Activated naive CD4-positive, alpha-beta T cell treated with anti-CD3 and anti-CD28 coated beads, Interleukin-2, amount 50 U/mL, for 24 hours (primary cell): ENCODE measurements at regions not wholly inside any gene's neighbourhood (a gene's known extent, or its start where the extent isn't known, plus 50 kb on each side); places are given as distances from the start of the nearest gene placed in this dataset.
"Not testable (repeated sequence)": the region's sequence is repeated elsewhere in the genome, so short reads cannot be mapped to it uniquely, and the experiment has no call there.

Experiments
- H3K27ac Mint-ChIP-seq: one replicate; pipeline ENCODE4 v1.8.0; 2021; ENCODE audit warnings: mild to moderate bottlenecking, mixed read lengths
- H3K27me3 Mint-ChIP-seq: one replicate; pipeline ENCODE4 v1.8.0; 2021; ENCODE audit warnings: mixed read lengths
- H3K36me3 Mint-ChIP-seq: one replicate; pipeline ENCODE4 v1.8.0; 2021; ENCODE audit warnings: mixed read lengths
- H3K4me1 Mint-ChIP-seq: one replicate; pipeline ENCODE4 v1.8.0; 2021; ENCODE audit warnings: mixed read lengths
- H3K4me3 Mint-ChIP-seq: one replicate; pipeline ENCODE4 v1.8.0; 2021; ENCODE audit warnings: mild to moderate bottlenecking, mixed read lengths
- H3K9me3 Mint-ChIP-seq: one replicate; pipeline ENCODE4 v1.8.0; 2021; ENCODE audit warnings: mixed read lengths

DNA sequence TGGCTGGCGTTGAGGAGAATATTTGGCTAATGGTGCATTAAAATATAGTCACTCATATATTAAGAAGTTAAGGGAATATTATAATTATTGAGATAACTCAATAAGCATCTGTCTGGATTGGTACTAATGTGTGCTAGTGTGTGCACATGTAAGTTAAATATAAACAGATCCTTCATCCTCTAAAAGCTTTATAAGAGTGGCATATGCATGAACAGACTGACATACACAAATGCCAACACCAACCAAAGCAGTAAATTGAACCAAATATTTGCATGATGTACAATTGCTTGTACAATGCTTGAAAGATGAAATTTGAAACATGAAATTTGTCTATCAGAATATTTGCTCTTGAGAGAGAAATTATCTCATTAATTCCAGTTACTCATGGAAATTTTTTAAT is 344.9 kb downstream of the ADGRL2 start:
- Mint-ChIP-seq H3K9me3 (peaks cover 8% of the 10 kb centered on the region), H3K4me1 (no peaks in the 10 kb centered on the region), H3K36me3 (no peaks in the 10 kb centered on the region), H3K27ac (no peak overlapping the region), H3K27me3 (peaks cover 2% of the 10 kb centered on the region), H3K4me3 (no peak overlapping the region)

DNA sequence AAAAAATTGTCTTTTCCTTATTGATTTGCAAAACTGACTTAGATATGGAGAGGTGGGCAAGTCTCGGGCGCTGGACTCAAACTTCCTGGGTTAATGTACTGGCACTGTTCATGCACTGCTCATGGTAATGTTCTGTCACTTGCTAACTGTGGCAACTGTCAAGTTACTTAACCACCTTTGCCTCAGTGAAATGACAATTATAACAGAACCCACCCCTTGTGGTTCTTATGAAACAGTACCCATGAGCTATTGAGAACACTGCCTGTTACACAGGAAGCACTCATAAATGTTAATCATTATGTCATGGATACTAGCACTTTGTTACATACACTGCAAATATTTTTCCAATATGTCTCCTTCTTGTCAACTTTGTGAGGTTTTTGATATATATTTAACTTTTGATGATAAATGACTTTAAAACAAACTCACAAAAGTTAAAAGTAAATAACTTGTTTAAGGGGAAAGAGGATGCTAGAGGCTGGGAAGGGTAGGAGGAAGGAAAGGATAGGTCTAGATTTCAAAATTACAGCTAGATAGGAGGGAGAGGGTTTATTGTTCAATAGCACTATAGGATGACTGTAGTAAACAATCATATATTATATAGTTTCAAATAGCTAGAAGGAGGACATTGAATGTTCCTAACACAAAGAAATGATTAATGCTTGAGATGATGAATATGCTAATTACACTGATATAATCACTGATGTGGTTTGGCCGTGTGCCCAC is 342.5 kb downstream of the ADGRL2 start:
- H3K4me3 Mint-ChIP-seq = no peak overlapping the region
- peaks cover 8% of the 10 kb centered on the region for H3K9me3 Mint-ChIP-seq
- H3K27me3 Mint-ChIP-seq = peaks cover 2% of the 10 kb centered on the region
- no peaks in the 10 kb centered on the region for H3K4me1 Mint-ChIP-seq
- H3K27ac Mint-ChIP-seq = no peak overlapping the region
- H3K36me3 Mint-ChIP-seq = no peaks in the 10 kb centered on the region

DNA sequence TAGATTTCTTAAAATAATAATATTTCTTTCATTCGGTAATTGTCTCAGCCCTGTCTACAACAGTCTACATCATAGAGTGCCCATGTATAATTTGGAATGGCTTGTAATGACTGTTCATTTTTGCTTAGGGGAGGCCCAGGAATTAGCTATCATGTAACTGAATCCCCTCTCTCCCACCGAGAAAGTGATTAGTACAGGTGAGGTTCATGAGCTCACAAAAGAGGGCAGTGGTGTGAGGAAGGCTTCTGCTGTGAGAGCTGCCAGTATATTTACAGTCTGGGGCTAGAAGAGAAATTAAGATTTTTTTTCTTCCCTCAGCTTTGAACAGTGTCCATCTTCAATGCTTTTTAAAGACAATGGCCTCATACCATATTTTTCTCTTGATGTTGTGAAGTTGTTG is 340.7 kb downstream of the ADGRL2 start:
- Mint-ChIP-seq H3K36me3 (no peaks in the 10 kb centered on the region), H3K27me3 (peaks cover 2% of the 10 kb centered on the region), H3K4me1 (no peaks in the 10 kb centered on the region), H3K4me3 (no peak overlapping the region), H3K27ac (no peak overlapping the region), H3K9me3 (peaks cover 8% of the 10 kb centered on the region)

DNA sequence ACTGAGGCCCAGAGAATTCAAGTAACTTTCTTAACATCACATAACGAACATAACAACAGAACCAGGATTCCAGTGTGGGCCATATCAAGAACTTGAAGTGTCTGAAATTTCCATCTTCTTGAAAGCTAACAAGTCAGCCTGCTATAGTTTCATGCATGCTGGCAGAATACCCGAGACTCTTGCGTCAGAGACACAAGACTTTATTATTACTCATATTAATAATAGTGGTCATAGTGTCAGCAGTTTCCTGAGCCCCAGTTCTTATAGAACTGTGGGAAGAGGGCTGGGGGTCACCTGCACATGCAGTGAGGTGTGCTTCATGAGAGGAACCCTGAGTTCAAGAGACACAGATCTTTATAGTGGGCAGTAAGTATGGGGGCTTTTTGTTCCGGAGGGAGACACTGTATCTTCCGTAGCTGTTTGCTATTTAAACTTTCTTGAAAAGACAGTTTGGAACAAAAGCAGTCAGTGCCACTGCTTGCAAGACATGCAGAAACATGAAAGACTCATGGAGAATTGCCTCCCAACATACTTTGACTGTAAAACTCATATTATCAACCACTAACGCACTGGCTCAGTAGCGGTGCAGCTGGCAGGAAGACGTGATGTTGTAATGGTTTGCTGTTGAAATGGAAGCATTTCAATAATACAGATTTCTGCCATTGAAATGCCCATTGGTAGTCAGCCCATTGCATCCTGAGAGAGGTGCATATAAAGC is 339.2 kb downstream of the ADGRL2 start:
- Mint-ChIP-seq H3K36me3 (no peaks in the 10 kb centered on the region), H3K9me3 (peaks cover 8% of the 10 kb centered on the region), H3K4me1 (no peaks in the 10 kb centered on the region), H3K27me3 (peaks cover 2% of the 10 kb centered on the region), H3K27ac (no peak overlapping the region), H3K4me3 (no peak overlapping the region)

DNA sequence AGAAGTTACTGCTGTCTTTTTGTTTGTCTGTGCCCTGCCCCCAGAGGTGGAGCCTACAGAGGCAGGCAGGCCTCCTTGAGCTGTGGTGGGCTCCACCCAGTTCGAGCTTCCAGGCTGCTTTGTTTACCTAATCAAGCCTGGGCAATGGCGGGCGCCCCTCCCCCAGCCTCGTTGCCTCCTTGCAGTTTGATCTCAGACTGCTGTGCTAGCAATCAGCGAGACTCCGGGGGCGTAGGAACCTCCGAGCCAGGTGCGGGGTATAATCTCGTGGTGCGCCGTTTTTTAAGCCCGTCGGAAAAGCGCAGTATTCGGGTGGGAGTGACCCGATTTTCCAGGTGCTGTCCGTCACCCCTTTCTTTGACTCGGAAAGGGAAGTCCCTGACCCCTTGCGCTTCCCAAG is 335.6 kb downstream of the ADGRL2 start:
- not testable (repeated sequence) for H3K9me3 Mint-ChIP-seq, H3K36me3 Mint-ChIP-seq, H3K27ac Mint-ChIP-seq, H3K27me3 Mint-ChIP-seq, H3K4me1 Mint-ChIP-seq, H3K4me3 Mint-ChIP-seq

DNA sequence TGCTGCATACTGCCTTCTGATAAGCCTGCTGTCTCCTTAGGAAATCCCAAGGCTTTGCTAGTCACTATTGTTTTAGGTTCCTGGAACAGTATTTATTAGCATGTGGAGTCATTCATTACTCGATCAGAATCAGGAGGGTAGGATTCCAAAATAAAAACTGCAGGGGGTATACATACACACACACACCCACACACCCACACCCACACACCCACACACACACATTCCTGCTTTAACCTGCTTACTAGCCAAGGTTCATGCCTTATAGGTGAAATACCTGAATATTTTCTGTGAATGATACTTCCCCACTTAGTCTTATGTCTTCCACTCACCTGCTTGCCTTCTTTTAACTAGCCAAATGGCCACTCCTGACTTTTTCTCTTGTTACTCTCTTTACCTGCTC is 325.1 kb downstream of the ADGRL2 start:
- Mint-ChIP-seq H3K4me1 (no peaks in the 10 kb centered on the region), H3K27me3 (no peaks in the 10 kb centered on the region), H3K4me3 (no peak overlapping the region), H3K9me3 (no peaks in the 10 kb centered on the region), H3K36me3 (no peaks in the 10 kb centered on the region), H3K27ac (no peak overlapping the region)

DNA sequence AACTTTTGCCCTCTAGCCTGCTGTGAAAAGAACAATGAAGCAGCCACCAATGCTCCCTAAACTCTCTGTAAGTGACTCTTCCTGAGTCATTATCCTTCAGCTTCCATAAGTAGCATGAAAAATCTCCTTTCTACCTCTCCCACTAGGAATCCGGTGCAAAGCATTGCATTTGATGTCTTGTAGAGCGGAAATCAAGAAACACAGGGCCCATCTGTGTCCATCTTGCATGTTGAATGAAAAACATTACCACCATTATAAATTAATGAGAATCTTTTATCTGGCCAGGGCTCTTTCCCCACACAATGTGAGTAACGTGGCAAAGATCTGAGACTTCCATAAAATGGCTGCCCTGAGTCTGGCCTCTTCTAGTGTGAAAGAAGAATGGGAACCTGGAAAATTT is 324.4 kb downstream of the ADGRL2 start:
- Mint-ChIP-seq H3K27me3 (no peaks in the 10 kb centered on the region), H3K9me3 (no peaks in the 10 kb centered on the region), H3K36me3 (no peaks in the 10 kb centered on the region), H3K4me1 (no peaks in the 10 kb centered on the region), H3K4me3 (no peak overlapping the region), H3K27ac (no peak overlapping the region)

DNA sequence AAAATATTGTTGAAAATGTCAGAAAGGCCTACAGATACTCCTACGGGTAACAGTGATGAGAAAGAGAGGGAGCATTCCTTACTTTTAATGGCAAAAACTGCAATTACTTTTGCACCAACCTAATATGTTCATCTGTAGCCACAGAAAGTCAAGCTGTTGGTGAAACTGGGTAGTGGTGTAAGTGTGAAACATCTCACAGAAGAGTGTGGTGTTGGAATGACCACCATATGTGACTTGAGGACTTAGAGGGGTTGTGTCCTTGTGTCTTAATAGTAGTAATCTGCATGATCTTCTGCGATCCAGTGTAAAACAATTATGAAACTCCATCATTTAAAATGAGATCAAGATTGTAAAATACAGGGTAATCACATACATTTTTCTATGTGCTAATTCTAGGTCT is 320.7 kb downstream of the ADGRL2 start:
- H3K4me1 Mint-ChIP-seq = no peaks in the 10 kb centered on the region
- no peaks in the 10 kb centered on the region for H3K9me3 Mint-ChIP-seq
- no peak overlapping the region for H3K4me3 Mint-ChIP-seq
- H3K27ac Mint-ChIP-seq = no peak overlapping the region
- no peaks in the 10 kb centered on the region for H3K27me3 Mint-ChIP-seq
- no peaks in the 10 kb centered on the region for H3K36me3 Mint-ChIP-seq

DNA sequence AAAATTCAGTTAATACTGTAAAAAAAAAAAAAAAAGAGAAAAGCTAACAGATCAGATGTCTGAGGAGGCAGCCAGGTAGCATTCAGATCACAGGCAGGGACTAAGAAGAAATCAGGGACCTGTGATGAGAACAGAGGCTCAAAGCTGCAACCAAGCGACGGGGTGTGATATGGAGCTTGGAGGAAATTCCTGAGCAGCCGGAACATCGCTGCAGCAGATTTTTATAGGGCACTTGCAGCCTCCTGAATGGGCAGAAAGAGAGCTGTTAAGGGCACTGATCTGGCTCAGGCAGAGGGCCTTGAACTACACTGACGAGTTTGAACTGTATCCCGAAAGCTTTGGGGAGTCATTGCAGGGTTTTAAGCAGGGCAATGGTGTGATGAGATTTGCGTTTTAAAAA is 315.4 kb downstream of the ADGRL2 start:
- Mint-ChIP-seq H3K27ac (no peak overlapping the region), H3K9me3 (no peaks in the 10 kb centered on the region), H3K36me3 (no peaks in the 10 kb centered on the region), H3K4me3 (no peak overlapping the region), H3K4me1 (no peaks in the 10 kb centered on the region), H3K27me3 (no peaks in the 10 kb centered on the region)

DNA sequence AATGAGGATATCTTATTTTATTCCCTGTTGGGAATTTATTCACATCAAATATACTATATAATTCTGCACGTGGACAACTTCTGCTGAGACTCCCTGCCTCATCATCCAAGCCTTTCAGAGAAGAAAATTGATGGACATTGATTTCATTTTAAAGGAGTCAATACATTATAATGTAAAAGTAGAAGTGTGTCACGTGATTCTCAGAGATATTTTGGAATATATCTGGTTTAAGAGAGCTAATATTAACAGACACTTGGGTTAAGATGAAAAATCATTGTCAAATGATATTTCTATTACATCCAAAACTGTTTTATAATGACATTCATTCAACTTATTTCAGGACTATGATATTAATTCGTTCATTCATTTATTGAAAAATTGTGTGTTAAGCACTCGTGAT is 314.2 kb downstream of the ADGRL2 start:
- Mint-ChIP-seq H3K36me3 (no peaks in the 10 kb centered on the region), H3K27me3 (no peaks in the 10 kb centered on the region), H3K27ac (no peak overlapping the region), H3K4me3 (no peak overlapping the region), H3K9me3 (no peaks in the 10 kb centered on the region), H3K4me1 (no peaks in the 10 kb centered on the region)

DNA sequence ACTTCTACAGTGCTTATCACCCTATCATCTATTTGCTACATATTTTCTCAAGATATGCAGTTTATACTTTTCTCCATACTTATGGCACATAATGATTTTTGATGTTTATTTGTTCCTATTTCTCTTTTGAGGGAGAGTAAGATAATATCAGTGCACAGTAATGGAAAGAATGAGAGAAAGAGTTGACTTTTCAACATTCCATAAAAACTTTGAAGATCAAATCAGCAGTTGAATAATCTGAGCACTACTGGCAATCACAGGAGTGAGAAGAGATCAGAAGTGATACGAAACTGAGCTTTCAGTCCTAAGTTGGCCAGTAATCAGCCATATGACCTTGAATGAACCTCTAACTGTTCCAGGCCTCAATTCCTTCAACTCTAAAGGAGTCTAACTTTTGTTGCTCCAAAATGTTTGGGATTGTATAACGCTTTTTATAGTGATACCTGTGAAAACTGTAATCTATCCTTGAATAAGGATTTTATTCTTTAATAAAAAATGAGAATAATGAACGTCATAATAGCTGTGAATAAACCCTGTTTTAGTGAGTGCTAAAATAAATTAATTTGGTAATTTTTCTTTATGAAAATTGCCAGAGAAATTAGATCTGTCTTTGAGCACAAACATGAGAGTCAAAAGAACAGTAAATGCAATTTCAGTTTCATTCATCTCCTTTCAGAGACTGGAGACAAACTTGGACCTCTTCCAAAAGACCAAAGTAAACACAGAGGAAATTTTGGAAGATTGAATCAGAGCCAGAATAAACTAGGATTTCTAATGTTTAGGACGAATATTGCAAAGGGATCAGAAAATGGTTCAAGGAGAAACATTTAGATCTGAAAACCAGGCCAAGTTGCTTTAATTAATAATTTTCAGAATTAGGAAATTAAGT is 309.9 kb downstream of the ADGRL2 start:
- H3K4me1 Mint-ChIP-seq = no peaks in the 10 kb centered on the region
- H3K27ac Mint-ChIP-seq = no peak overlapping the region
- no peak overlapping the region for H3K4me3 Mint-ChIP-seq
- H3K27me3 Mint-ChIP-seq = no peaks in the 10 kb centered on the region
- no peaks in the 10 kb centered on the region for H3K36me3 Mint-ChIP-seq
- no peaks in the 10 kb centered on the region for H3K9me3 Mint-ChIP-seq

DNA sequence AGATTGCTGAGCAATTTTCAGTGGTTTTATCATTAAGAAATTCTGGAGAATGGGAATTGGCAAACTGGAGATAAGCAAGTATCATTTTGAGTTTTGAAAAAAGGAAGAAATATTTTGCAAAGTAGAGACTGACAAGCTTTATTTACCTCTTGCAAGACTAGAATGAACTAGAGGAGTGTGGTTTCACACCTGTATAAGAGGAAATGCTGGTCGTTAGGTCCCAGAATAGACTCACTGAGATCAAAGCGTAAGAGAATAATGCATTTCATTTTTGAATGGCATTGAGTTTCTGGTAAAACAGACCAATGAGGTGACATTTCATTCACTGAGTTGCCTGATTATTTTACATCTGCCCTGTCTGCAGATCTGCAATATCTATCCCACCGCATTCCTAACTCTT is 308.1 kb downstream of the ADGRL2 start:
- no peaks in the 10 kb centered on the region for H3K27me3 Mint-ChIP-seq
- H3K27ac Mint-ChIP-seq = no peak overlapping the region
- no peaks in the 10 kb centered on the region for H3K36me3 Mint-ChIP-seq
- no peaks in the 10 kb centered on the region for H3K4me1 Mint-ChIP-seq
- no peaks in the 10 kb centered on the region for H3K9me3 Mint-ChIP-seq
- H3K4me3 Mint-ChIP-seq = no peak overlapping the region

DNA sequence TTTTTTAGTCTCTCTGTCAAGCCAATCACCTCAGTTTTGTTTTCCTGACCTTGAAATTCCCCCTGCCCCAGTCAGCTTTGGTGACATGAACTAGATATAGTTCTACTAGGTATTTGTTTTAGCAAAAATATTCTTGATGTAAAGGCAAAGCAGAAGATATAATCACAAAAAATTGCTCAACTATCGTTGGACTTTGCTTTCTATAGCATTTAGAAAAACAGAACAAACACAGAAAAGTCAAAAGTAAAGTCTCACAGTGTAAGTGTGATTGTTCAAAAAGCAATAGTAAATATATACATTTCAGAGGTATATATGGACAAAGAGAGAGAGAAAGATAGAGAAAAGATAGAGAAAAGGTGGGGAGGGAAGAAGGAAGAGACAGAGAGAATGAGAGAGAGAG is 305.9 kb downstream of the ADGRL2 start:
- H3K4me3 Mint-ChIP-seq = no peak overlapping the region
- H3K36me3 Mint-ChIP-seq = no peaks in the 10 kb centered on the region
- no peaks in the 10 kb centered on the region for H3K4me1 Mint-ChIP-seq
- no peak overlapping the region for H3K27ac Mint-ChIP-seq
- no peaks in the 10 kb centered on the region for H3K9me3 Mint-ChIP-seq
- H3K27me3 Mint-ChIP-seq = no peaks in the 10 kb centered on the region

DNA sequence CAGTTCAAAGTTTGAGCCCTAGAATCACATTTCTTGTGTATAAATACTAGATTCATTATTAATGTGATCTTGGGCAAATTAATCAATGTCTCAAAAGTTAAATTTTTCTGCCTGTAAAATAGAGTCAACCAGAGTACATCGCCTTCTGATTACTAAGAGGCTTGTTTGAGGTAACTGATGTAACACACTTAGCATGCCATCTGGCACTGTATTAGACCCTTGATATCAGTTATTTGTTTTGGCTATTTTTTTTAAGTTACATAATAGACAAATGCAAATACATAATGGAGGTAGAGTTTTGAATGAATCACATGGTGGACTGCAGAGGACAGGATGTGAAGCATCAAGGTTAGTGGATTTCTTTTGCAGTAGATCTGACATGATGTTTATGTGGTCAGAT is 298.4 kb downstream of the ADGRL2 start:
- Mint-ChIP-seq H3K27ac (no peak overlapping the region), H3K4me3 (no peak overlapping the region), H3K4me1 (no peaks in the 10 kb centered on the region), H3K27me3 (no peaks in the 10 kb centered on the region), H3K36me3 (no peaks in the 10 kb centered on the region), H3K9me3 (no peaks in the 10 kb centered on the region)

DNA sequence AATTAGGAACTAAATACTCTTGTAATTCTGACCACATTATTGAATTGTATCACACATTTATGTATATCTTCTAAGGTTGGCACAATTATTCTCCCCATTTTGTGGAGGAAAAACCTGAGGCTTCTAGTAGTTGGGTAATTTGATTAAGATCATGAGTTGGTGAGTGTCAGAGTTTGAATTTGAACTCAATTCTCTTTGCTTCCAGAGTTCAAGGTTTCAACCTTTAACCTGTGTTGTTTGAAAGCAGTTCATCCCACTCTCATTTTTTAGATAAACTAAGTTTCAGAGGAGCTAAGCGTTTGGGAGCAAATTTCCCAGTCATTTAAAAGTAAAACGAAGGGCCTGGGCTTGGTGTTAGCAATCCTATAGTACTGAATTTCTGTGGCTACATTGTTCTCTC is 293.4 kb downstream of the ADGRL2 start:
- no peak overlapping the region for H3K4me3 Mint-ChIP-seq
- H3K4me1 Mint-ChIP-seq = no peaks in the 10 kb centered on the region
- no peaks in the 10 kb centered on the region for H3K27me3 Mint-ChIP-seq
- peaks cover under 1% of the 10 kb centered on the region for H3K9me3 Mint-ChIP-seq
- H3K36me3 Mint-ChIP-seq = no peaks in the 10 kb centered on the region
- no peak overlapping the region for H3K27ac Mint-ChIP-seq

DNA sequence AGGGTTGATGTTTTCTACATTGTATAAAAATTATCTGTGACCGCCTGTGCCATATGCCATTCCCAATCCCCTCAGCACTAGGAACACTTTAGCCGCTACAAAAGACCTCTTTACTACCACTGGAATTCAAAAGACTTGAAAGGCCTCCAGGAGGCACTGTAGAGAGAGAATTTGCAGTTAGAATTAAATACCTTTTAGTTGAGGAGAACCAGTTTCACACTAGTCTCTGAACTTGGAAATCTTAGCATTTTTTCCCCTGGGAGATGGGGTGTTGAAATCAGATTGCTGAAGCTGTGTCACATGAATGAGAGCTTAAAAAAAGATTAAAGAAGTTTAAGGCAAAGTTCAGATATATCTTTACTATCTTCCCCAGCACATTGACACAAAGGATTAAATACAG is 291.0 kb downstream of the ADGRL2 start:
- Mint-ChIP-seq H3K4me1 (no peaks in the 10 kb centered on the region), H3K9me3 (peaks cover 6% of the 10 kb centered on the region), H3K4me3 (no peak overlapping the region), H3K27ac (no peak overlapping the region), H3K36me3 (no peaks in the 10 kb centered on the region), H3K27me3 (no peaks in the 10 kb centered on the region)
